Adrenal gland (tissue), 5 donors: ENCODE measurements at regions not wholly inside any gene's neighbourhood (a gene's known extent, or its start where the extent isn't known, plus 50 kb on each side); places are given as distances from the start of the nearest gene placed in this dataset.

Experiments used
- POLR2A ChIP-seq, 2 donors: fragments of 450-650 bp; IDR thresholded peaks; one replicate each; pipeline ENCODE4 v1.6.1; 2017; ENCODE audit warnings: antibody characterized with exemption in 2 of 2, mild to moderate bottlenecking in 2 of 2, moderate library complexity in 1 of 2
- TF ChIP-seq, protein P1 (sequence below), 6 experiments: fragments of 450-650 bp in 4 of 6; fragments of 200-600 bp in 2 of 6; sonication (generic) in 1 of 6; IDR thresholded peaks; 1 replicate in 5 of 6; 2 replicates in 1 of 6; pipeline versions ENCODE4 v1.5.1 to v1.8.0; 2016 to 2021; ENCODE audit warnings: antibody characterized with exemption in 6 of 6, mild to moderate bottlenecking in 2 of 6, moderate library complexity in 1 of 6
- donor health status: DM: no; HTN: no; CAD: no.

DNA sequence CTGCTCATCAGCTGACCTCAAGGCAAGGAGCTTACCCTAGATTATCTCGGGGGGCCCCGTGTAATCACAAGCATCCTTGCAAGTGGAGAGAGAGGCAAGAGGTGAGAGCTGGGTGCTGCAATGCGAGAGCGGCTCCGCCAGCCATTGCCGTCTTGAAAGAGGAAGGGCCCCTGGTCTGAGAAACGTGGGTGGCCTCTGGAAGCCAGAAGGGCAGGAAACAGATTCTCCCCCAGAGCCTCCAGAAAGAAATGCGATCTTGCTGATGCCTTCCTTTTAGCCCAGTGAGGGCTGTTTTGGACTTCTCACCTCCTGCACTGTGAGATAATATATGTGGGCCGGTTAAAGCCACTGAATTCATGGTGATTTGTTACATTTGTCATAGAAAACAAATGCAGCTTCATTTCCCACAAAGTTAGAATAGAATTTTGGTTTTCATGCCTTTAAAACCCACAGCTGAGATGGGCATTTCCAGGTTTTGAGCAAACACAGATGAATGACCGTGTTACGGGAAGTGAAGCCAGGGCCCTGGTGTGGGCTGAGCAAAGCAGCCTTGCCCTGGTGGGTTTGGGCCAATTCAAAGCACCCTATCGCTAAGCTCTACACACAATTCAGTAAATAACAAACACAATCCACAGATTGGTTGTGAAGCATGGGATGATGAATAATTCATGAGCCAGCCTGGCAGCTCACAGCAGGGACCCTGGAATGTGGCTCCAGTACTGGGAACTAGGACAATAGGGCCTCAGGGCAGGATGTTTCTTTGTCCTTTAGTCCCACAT, 319.9 kb upstream of the HS6ST1 start:
- TF ChIP-seq, protein P1, sequence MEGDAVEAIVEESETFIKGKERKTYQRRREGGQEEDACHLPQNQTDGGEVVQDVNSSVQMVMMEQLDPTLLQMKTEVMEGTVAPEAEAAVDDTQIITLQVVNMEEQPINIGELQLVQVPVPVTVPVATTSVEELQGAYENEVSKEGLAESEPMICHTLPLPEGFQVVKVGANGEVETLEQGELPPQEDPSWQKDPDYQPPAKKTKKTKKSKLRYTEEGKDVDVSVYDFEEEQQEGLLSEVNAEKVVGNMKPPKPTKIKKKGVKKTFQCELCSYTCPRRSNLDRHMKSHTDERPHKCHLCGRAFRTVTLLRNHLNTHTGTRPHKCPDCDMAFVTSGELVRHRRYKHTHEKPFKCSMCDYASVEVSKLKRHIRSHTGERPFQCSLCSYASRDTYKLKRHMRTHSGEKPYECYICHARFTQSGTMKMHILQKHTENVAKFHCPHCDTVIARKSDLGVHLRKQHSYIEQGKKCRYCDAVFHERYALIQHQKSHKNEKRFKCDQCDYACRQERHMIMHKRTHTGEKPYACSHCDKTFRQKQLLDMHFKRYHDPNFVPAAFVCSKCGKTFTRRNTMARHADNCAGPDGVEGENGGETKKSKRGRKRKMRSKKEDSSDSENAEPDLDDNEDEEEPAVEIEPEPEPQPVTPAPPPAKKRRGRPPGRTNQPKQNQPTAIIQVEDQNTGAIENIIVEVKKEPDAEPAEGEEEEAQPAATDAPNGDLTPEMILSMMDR (IDR thresholded peaks at IDR 0.05): no peak
- TF ChIP-seq POLR2A (IDR thresholded peaks at IDR 0.05): no peak
